PC-9 (cell line): ENCODE measurements at regions not wholly inside any gene's neighbourhood (a gene's known extent, or its start where the extent isn't known, plus 50 kb on each side); places are given as distances from the start of the nearest gene placed in this dataset.

Experiments used
- EZH2 ChIP-seq: fragments of 200-600 bp; sonication (generic); IDR thresholded peaks from 2 replicates; pipeline ENCODE4 v1.8.0; 2017; ENCODE audit warnings: antibody characterized with exemption, low read depth
- TF ChIP-seq, protein P1 (sequence below): fragments of 200-600 bp; sonication (generic); conservative IDR thresholded peaks from 2 replicates; pipeline ENCODE4 v1.6.1; 2017; ENCODE audit warnings: mixed run types, antibody characterized with exemption, mild to moderate bottlenecking, moderate library complexity

DNA sequence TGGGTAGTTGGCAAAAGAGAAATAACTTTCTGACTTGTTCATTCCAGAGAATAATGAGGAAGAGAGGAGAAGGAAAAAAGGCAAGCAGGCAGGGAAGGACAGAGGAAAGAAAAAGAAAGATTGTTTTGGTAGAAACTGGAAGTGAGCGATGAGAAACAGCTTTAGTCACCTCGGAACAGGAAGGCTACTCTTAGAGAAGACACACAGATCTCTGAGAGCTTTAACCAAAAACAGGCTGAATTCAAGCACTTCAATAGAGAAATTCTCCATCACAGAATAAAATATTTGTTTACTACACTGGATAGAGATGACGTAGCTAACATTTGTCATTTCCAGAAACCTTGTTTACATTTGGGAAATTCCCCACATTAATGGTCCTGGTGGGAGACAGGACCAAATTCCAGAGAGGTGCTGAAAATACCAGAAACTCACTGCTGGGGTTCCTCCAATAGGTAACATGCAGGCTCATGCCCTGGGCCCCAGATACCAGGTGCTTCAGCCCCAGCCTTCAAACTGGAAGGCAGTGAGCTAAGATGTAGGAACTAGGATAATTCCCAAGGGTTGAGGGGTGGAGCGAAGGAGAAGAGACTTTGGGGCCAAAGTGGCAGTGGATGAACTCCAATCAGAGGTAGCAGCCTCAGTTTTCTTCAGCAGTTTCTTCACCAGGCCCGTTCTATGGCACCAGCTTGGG is 227.7 kb upstream of the GRAMD2B start:
- TF ChIP-seq, protein P1, sequence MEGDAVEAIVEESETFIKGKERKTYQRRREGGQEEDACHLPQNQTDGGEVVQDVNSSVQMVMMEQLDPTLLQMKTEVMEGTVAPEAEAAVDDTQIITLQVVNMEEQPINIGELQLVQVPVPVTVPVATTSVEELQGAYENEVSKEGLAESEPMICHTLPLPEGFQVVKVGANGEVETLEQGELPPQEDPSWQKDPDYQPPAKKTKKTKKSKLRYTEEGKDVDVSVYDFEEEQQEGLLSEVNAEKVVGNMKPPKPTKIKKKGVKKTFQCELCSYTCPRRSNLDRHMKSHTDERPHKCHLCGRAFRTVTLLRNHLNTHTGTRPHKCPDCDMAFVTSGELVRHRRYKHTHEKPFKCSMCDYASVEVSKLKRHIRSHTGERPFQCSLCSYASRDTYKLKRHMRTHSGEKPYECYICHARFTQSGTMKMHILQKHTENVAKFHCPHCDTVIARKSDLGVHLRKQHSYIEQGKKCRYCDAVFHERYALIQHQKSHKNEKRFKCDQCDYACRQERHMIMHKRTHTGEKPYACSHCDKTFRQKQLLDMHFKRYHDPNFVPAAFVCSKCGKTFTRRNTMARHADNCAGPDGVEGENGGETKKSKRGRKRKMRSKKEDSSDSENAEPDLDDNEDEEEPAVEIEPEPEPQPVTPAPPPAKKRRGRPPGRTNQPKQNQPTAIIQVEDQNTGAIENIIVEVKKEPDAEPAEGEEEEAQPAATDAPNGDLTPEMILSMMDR = no peak
- no peak for TF ChIP-seq EZH2
